Smooth muscle cell (in vitro differentiated cells): ENCODE measurements at regions not wholly inside any gene's neighbourhood (a gene's known extent, or its start where the extent isn't known, plus 50 kb on each side); places are given as distances from the start of the nearest gene placed in this dataset.
"Not testable (repeated sequence)": the region's sequence is repeated elsewhere in the genome, so short reads cannot be mapped to it uniquely, and the experiment has no call there.

Experiments
- DNase-seq: peaks from one replicate; lab custom pipeline; 2025; ENCODE audit not compliant: unreplicated experiment; lab: John Stamatoyannopoulos, UW
- H2AFZ ChIP-seq: fragments of 200-600 bp; sonication (generic); 2 replicates; pipeline ENCODE4 v1.6.0; 2016; ENCODE audit warnings: antibody characterized with exemption, low read depth, mild to moderate bottlenecking
- H3F3A ChIP-seq: fragments of 200-600 bp; sonication (generic); 2 replicates; pipeline ENCODE4 v1.6.0; 2017; ENCODE audit warnings: antibody characterized with exemption, low read depth
- H3K27ac ChIP-seq: fragments of 200-600 bp; sonication (generic); 2 replicates; pipeline ENCODE4 v1.5.1; 2016; ENCODE audit warnings: low read depth, mild to moderate bottlenecking
- H3K27me3 ChIP-seq: fragments of 200-600 bp; sonication (generic); 2 replicates; pipeline ENCODE4 v1.6.1; 2016; ENCODE audit warnings: low read depth, mild to moderate bottlenecking
- H3K36me3 ChIP-seq: fragments of 200-600 bp; sonication (generic); 2 replicates; pipeline ENCODE4 v1.5.1; 2016; ENCODE audit warnings: low read depth
- H3K4me1 ChIP-seq: fragments of 200-600 bp; sonication (generic); 2 replicates; pipeline ENCODE4 v1.5.1; 2016; ENCODE audit warnings: low read depth
- H3K4me2 ChIP-seq: fragments of 200-600 bp; sonication (generic); 2 replicates; pipeline ENCODE4 v1.6.0; 2016; ENCODE audit warnings: mild to moderate bottlenecking
- H3K4me3 ChIP-seq: fragments of 200-600 bp; sonication (generic); 2 replicates; pipeline ENCODE4 v1.5.1; 2016; ENCODE audit warnings: mild to moderate bottlenecking
- H3K79me2 ChIP-seq: fragments of 200-600 bp; sonication (generic); 2 replicates; pipeline ENCODE4 v1.6.0; 2016; ENCODE audit warnings: low read depth, mild to moderate bottlenecking
- H3K9ac ChIP-seq: fragments of 200-600 bp; sonication (generic); 2 replicates; pipeline ENCODE4 v1.6.0; 2016; ENCODE audit warnings: low read depth
- H3K9me3 ChIP-seq: fragments of 200-600 bp; sonication (generic); replicated peaks from 2 replicates; pipeline ENCODE4 v1.5.1; 2016; ENCODE audit warnings: low read depth
- H4K20me1 ChIP-seq: fragments of 200-600 bp; sonication (generic); 2 replicates; pipeline ENCODE4 v1.6.0; 2016; ENCODE audit warnings: low read depth
- WGBS: methylation state at CpG from one replicate; pipeline ENCODE4 v1.1.7; 2016; ENCODE audit warnings: low lambda C conversion rate; 5-methylcytosine and 5-hydroxymethylcytosine counted together
- TF ChIP-seq, protein P1 (sequence below): fragments of 200-600 bp; sonication (generic); IDR thresholded peaks from 2 replicates; pipeline ENCODE4 v1.5.1; 2017; ENCODE audit warnings: borderline replicate concordance, mild to moderate bottlenecking, antibody characterized with exemption; ENCODE audit not compliant: insufficient read depth, poor library complexity, severe bottlenecking

DNA sequence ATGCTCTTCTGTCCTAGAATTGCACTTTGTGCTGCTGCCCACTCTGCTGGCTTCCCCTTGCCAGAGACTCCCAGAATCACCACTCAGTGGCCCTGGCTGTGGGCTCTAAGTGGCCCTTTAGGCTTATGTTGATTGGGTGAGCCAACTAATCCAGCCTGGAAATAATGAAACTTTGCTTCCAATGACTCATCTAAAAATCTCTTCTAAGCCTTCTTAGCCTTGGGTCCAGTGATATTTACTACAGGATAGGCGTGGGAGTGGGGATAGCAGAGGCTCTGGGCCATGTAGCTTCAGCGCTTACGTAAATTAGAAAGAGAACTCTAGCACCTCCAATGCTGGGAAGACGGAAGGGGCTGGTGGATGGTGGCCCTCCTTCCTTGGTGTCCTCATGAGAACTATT lies 137.9 kb downstream of the TTC8 start:
- H3K36me3 ChIP-seq = no peaks in the 10 kb centered on the region
- no peak overlapping the region for H3K9ac ChIP-seq
- H3K79me2 ChIP-seq = no peaks in the 10 kb centered on the region
- no peak overlapping the region for H3K27ac ChIP-seq
- 58% methylated on average over 4 of the region's 4 CpGs for WGBS
- TF ChIP-seq, protein P1, sequence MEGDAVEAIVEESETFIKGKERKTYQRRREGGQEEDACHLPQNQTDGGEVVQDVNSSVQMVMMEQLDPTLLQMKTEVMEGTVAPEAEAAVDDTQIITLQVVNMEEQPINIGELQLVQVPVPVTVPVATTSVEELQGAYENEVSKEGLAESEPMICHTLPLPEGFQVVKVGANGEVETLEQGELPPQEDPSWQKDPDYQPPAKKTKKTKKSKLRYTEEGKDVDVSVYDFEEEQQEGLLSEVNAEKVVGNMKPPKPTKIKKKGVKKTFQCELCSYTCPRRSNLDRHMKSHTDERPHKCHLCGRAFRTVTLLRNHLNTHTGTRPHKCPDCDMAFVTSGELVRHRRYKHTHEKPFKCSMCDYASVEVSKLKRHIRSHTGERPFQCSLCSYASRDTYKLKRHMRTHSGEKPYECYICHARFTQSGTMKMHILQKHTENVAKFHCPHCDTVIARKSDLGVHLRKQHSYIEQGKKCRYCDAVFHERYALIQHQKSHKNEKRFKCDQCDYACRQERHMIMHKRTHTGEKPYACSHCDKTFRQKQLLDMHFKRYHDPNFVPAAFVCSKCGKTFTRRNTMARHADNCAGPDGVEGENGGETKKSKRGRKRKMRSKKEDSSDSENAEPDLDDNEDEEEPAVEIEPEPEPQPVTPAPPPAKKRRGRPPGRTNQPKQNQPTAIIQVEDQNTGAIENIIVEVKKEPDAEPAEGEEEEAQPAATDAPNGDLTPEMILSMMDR = no peak
- no peaks in the 10 kb centered on the region for H3K4me1 ChIP-seq
- H2AFZ ChIP-seq = no peak overlapping the region
- H3K4me3 ChIP-seq = no peak overlapping the region
- H3F3A ChIP-seq = no peaks in the 10 kb centered on the region
- H4K20me1 ChIP-seq = no peaks in the 10 kb centered on the region
- no peak overlapping the region for H3K4me2 ChIP-seq
- H3K9me3 ChIP-seq = no peaks in the 10 kb centered on the region
- no peaks in the 10 kb centered on the region for H3K27me3 ChIP-seq
- DNase-seq = no peak

DNA sequence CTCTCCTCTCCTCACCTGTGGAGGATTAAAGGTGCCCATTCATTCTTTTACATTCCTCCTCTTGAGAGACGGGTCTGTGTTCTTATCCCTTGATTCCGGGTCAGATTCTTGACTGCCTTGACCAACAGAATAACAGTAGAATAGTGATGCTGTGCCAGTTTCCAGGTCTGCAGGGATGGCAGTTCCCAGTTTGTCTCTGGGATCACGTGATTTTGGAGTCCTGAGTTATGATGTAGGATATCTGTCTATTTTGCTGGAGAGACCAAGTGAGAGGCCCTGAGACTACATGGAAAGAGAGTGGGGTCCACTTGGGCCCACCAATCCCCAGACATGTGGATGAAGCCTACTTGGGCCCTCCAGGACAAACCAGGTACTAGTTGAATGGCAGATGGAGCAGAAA lies 142.8 kb downstream of the TTC8 start:
- Histone ChIP-seq H3K79me2 (no peaks in the 10 kb centered on the region), H3K4me2 (no peak overlapping the region), H3K4me1 (no peaks in the 10 kb centered on the region), H3K36me3 (no peaks in the 10 kb centered on the region), H3F3A (no peaks in the 10 kb centered on the region), H2AFZ (no peak overlapping the region), H3K27ac (no peak overlapping the region), H3K4me3 (no peak overlapping the region), H3K9me3 (no peaks in the 10 kb centered on the region), H4K20me1 (no peaks in the 10 kb centered on the region), H3K27me3 (no peaks in the 10 kb centered on the region), H3K9ac (no peak overlapping the region)
- 87% methylated on average over 3 of the region's 3 CpGs for WGBS
- no peak for DNase-seq
- TF ChIP-seq, protein P1 = no peak

DNA sequence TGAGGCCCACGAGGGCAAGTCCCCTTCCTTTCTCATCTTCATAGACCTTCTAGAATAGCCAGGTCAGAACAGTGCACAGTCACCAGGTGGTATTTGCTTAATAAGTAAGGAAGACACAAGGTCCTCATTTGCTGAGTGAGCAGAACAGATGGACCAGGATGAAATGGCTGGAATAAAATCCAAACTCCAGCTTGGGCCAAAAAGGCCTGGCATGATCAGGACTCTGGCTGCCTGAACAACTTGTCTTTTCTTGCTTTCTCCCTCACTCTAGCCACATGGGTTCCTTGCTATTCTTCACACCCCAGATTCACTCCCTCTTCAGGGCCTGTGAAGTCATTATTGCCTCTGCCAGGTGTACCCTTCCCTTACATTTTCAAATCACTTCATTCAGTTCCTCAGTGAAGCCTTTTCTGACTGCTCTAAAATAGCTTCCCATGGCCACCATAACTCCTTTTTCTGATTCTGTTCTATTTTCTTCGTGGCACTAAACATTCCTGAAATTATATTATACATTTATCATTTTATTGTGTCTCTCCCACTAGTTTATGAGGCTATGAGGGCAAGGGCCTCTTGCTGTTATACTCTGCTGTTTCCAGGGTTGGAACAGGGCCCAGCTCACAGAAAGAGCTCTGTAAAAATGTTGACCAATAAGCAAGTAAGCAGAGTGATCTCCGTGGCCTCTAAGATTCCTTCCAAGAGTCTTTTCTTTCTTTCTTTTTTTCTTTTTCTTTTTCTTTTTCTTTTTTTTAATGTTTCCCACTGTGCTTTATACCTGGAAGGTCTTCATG lies 150.8 kb downstream of the TTC8 start:
- TF ChIP-seq, protein P1 = no peak
- no peak overlapping the region for H3K27ac ChIP-seq
- H3K4me2 ChIP-seq = no peak overlapping the region
- no peaks in the 10 kb centered on the region for H3K79me2 ChIP-seq
- H3K27me3 ChIP-seq = peaks cover 15% of the 10 kb centered on the region
- H3K4me1 ChIP-seq = no peaks in the 10 kb centered on the region
- no peak for DNase-seq
- no peaks in the 10 kb centered on the region for H3F3A ChIP-seq
- no peak overlapping the region for H3K4me3 ChIP-seq
- no peaks in the 10 kb centered on the region for H3K9me3 ChIP-seq
- WGBS = 64% methylated on average over 3 of the region's 3 CpGs
- H2AFZ ChIP-seq = no peak overlapping the region
- no peaks in the 10 kb centered on the region for H4K20me1 ChIP-seq
- H3K9ac ChIP-seq = no peak overlapping the region
- H3K36me3 ChIP-seq = no peaks in the 10 kb centered on the region

DNA sequence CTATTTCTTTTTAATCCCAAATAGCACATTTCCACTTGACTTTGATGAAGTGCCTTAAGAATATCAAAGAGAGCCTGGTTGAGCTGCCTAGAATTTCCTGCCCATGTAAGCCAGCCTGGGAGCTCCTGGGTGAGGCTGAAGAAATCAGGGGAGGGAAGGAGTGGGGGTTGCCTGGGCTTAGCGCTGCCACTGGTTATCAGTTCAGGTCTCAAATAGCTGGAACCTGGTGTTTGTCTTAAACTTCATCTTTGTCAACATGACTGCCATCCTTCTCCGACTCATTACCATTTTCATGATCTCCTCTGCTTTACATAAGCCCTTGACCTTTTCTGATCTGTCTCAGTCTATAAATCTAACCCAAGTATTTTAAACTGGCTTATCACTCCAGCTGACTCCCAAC lies 151.5 kb downstream of the TTC8 start:
- Histone ChIP-seq H3F3A (no peaks in the 10 kb centered on the region), H3K9me3 (no peaks in the 10 kb centered on the region), H4K20me1 (no peaks in the 10 kb centered on the region), H3K4me1 (no peaks in the 10 kb centered on the region), H3K4me3 (no peak overlapping the region), H3K27me3 (peaks cover 15% of the 10 kb centered on the region), H3K9ac (no peak overlapping the region), H3K27ac (no peak overlapping the region), H2AFZ (no peak overlapping the region), H3K79me2 (no peaks in the 10 kb centered on the region), H3K4me2 (no peak overlapping the region), H3K36me3 (no peaks in the 10 kb centered on the region)
- 33% methylated on average over 2 of the region's 2 CpGs for WGBS
- no peak for DNase-seq
- TF ChIP-seq, protein P1 = no peak

DNA sequence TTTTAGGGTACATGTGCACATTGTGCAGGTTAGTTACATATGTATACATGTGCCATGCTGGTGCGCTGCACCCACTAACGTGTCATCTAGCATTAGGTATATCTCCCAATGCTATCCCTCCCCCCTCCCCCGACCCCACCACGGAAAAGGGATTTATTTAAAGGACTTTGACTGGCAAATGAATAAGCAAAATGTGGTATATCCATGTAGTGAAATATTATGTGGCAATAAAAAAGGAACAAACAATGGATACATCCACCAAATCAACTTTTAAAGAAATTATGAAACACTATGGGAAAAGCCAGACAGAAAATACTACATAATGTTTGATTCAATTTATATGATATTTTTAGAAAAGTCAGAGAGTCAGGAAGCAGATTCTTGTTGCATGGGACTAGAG lies 156.5 kb downstream of the TTC8 start:
- not testable (repeated sequence) for H2AFZ ChIP-seq, DNase-seq, H4K20me1 ChIP-seq, H3K4me3 ChIP-seq, H3K79me2 ChIP-seq, H3K4me2 ChIP-seq, H3K4me1 ChIP-seq, H3K9ac ChIP-seq, H3F3A ChIP-seq, H3K36me3 ChIP-seq, H3K9me3 ChIP-seq, H3K27ac ChIP-seq
- WGBS = 92% methylated on average over 4 of the region's 4 CpGs
- peaks cover 15% of the 10 kb centered on the region for H3K27me3 ChIP-seq
